ENCODE measurements at regions not wholly inside any gene's neighbourhood (a gene's known extent, or its start where the extent isn't known, plus 50 kb on each side); places are given as distances from the start of the nearest gene placed in this dataset.

DNA sequence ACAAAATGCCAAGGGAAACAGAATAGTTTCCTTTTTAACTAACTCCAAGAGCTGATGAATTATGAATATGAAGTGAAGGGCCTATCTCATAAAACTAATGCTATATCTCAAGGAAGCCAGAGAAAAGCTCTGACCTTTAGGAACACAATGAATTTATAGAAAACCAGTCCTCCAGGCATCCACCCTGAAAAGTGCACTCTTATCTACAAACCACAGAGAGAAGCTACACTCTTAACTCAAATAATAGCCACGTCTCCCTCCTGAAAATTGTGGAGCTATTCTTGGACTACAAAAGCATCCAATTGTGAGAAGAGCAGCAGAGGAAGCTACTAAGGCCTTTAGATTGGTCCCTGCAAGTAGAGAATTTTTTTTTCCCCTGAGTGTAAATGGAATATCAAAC is 253.9 kb downstream of the IL15 start:
- no peak for DNase-seq (ENCODE audit: low spot score)
- CTCF ChIA-PET: interaction anchor here (1.2 kb wide), 1 partner anchor 18 kb away, joined by 3 read pairs; no protein-coding TSS in a partner anchor
- H3K27ac ChIP-seq: no peak overlapping the region
- POLR2A ChIA-PET (ENCODE audit: low non-redundant PET): no interaction called here
- TF ChIP-seq, protein P1, sequence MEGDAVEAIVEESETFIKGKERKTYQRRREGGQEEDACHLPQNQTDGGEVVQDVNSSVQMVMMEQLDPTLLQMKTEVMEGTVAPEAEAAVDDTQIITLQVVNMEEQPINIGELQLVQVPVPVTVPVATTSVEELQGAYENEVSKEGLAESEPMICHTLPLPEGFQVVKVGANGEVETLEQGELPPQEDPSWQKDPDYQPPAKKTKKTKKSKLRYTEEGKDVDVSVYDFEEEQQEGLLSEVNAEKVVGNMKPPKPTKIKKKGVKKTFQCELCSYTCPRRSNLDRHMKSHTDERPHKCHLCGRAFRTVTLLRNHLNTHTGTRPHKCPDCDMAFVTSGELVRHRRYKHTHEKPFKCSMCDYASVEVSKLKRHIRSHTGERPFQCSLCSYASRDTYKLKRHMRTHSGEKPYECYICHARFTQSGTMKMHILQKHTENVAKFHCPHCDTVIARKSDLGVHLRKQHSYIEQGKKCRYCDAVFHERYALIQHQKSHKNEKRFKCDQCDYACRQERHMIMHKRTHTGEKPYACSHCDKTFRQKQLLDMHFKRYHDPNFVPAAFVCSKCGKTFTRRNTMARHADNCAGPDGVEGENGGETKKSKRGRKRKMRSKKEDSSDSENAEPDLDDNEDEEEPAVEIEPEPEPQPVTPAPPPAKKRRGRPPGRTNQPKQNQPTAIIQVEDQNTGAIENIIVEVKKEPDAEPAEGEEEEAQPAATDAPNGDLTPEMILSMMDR (conservative IDR thresholded peaks at IDR 0.05; ENCODE audit: low read depth): no peak

DNA sequence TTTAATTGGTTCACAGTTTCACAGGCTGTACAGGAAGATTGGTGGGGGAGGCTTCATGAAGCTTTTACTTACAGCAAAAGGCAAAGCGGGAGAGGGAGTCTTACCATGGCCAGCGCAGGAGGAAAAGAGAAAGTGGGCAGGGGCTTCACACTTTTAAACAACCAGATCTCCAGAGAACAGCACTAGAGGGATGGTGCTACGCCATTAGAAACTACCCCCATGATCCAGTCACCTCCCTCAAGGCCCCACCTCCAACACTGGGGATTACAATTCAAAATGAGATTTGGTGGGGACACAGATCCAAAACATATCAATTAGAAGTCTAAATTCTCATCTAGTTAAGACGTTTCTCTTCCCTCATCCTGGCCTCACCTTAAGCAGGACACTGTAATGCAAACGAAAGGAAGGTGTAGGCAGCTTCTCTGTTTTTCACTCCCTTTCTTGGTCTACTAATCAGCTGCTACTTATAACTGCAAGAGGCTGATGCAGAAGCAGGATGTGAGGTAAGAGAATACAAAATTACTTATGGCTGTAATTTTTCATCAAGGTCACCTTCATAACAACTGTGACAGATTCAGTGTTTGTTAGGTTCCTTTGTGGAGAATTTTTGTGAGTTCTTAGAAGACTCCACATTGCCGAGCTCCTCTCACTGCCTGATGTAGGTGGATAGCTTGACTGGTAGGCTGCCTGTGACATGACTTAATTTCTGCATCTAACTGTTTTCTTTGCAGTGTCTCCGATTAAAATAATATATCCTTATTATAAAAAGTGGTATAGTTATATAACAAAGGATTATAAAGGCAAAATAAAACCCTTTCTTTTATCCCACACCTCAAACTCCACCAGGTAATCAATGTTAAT is 255.1 kb downstream of the IL15 start:
- TF ChIP-seq, protein P1 (conservative IDR thresholded peaks at IDR 0.05; ENCODE audit: low read depth): no peak
- ChIA-PET CTCF (no interaction called here), POLR2A (ENCODE audit: low non-redundant PET) (no interaction called here)
- H3K27ac ChIP-seq: no peak overlapping the region
- no peak for DNase-seq (ENCODE audit: low spot score)

DNA sequence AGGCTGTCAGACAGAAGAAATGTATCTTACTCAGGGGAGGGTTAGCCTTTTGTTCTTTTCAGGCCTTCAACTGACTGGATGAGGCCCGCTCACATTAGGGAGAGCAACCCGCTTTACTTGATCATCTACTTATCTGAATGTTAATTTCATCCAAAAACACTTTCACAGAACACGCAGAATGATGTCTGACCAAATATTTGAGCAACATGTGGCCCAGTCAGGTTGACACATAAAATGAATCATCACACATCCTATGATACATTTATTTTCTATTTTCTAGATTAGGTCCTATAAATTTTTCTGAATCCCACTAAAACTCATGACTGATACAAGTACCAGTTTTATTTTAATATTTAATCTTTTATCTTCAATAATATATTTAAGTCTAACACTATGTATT is 260.3 kb downstream of the IL15 start:
- H3K27ac ChIP-seq: no peak overlapping the region
- CTCF ChIA-PET: no interaction called here
- POLR2A ChIA-PET (ENCODE audit: low non-redundant PET): no interaction called here
- TF ChIP-seq, protein P1 (conservative IDR thresholded peaks at IDR 0.05; ENCODE audit: low read depth): no peak
- no peak for DNase-seq (ENCODE audit: low spot score)

DNA sequence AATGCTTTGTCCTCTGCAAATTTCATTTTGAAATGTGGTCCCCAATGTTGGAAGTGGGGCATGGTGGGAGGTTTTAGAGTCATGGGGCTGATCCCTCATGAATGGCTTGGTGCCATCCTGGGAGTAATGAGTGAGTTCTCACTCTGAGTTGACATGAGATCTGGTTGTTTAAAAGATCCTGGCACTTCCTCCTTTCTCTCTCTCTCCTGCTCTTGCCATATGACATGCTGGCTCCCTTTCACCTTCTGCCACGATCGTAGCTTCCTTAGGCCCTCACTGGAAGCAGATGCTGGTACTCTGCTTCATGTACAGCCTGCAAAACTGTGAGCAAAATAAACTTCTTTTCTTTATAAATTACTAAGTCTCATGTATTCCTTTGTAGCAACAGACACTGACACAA is 262.0 kb downstream of the IL15 start:
- TF ChIP-seq, protein P1 (conservative IDR thresholded peaks at IDR 0.05; ENCODE audit: low read depth): no peak
- no peak for DNase-seq (ENCODE audit: low spot score)
- H3K27ac ChIP-seq: no peak overlapping the region
- CTCF ChIA-PET: interaction anchor here (0.6 to 0.7 kb wide), 2 partner anchors 138 to 619 kb away, joined by 3 read pairs; no protein-coding TSS in a partner anchor
- POLR2A ChIA-PET (ENCODE audit: low non-redundant PET): no interaction called here

DNA sequence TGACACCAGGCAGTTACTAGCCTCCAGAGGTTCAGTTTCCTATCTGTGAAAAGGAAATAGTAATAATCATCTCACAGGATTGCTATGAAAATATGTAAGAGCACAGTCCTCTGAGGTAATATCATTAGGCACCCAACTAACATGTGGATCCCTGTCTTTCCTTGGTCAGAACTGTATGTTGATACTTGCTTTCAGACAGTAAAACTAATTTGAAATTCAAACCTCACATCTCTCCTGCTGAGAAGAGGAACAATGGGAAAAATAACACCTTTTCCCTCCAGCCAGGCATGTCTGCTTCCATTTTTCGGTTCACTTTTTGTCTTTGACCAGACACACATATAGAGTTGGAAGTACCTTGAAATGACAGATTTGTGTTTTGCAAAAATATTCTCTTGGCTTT is 262.7 kb downstream of the IL15 start:
- ChIA-PET POLR2A (ENCODE audit: low non-redundant PET) (no interaction called here), CTCF (interaction anchor here (0.6 kb wide), 1 partner anchor 137 kb away, joined by 3 read pairs; no protein-coding TSS in a partner anchor)
- H3K27ac ChIP-seq: no peak overlapping the region
- DNase-seq (ENCODE audit: low spot score): no peak
- TF ChIP-seq, protein P1 (conservative IDR thresholded peaks at IDR 0.05; ENCODE audit: low read depth): no peak

DNA sequence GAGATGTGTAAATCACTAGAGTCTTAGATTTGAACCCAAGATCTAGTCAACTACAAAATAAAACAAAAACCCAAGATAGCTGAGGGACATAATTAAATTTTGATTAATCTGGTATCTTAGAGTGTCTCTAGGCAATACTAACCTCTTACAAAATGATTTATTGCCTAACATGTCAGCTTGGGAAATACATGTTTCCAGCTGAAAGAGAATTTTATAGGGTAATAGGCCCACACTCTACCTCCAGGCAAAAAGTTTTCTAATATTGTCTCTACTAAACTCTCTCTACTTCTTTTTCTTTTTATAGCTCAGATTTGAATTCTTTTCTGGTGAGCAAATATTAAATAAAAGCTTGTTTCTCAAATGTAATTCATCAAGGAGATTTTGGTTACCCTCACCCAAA is 263.2 kb downstream of the IL15 start:
- ChIA-PET CTCF (interaction anchor here (0.6 kb wide), 1 partner anchor 39 kb away, joined by 4 read pairs; no protein-coding TSS in a partner anchor), POLR2A (ENCODE audit: low non-redundant PET) (no interaction called here)
- TF ChIP-seq, protein P1 (conservative IDR thresholded peaks at IDR 0.05; ENCODE audit: low read depth): no peak
- H3K27ac ChIP-seq: no peak overlapping the region
- no peak for DNase-seq (ENCODE audit: low spot score)
